ENCODE measurements at regions not wholly inside any gene's neighbourhood (a gene's known extent, or its start where the extent isn't known, plus 50 kb on each side); places are given as distances from the start of the nearest gene placed in this dataset.

DNA sequence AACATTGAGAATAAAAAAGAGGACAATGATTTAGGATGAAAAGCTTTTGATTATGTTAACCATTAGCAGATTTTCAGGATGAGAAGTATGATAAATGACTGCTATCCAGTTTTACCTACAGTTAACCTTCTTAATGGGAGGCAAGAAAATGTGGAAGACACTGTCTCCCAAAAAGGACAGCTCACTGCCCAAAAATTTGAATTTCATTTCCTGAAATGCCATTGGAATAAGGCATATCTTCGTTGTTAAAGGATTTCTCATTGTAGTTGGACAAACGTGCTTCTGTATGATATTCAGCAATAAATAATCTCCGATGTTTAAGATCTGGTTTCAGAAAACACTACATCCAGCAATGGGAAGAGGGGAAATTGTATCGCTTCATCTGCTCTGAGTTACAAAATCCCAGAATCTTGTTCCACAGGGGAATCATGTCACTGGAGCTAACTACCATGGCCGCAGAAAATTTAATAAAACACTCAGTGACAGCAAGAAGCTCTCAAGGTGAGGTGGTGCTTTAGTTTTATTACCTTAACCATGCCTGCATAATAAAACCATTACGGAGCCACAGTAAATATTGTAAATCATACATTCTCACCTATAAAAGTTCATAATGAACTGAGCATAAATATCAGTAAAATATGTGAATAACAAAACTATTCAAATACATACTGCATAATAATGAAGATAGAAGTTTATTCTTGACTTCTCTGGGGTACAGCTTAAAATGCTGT lies 552.3 kb downstream of the PCDH7 start:
- Histone ChIP-seq H3K4me3 (ENCODE audit: low read depth in 2 of 2, low read length in 2 of 2) (no peak overlapping the region), H3K27me3 (ENCODE audit: control insufficient read depth, insufficient read depth, low read length) (no peaks in the 10 kb centered on the region), H3K9me3 (ENCODE audit: control insufficient read depth, insufficient read depth, low read depth, low read length) (no peaks in the 10 kb centered on the region), H3K36me3 (ENCODE audit: control insufficient read depth, insufficient read depth, low read length) (no peaks in the 10 kb centered on the region), H3K27ac (ENCODE audit: low read length) (no peak overlapping the region), H3K4me1 (ENCODE audit: control insufficient read depth, insufficient read depth, low read length) (no peaks in the 10 kb centered on the region)
- TF ChIP-seq POLR2AphosphoS5 (IDR thresholded peaks at IDR 0.05; ENCODE audit: low read depth, low read length) (no peak), TCF7L2 (IDR thresholded peaks at IDR 0.05; ENCODE audit: low read depth, low read length) (no peak), SIN3A (IDR thresholded peaks at IDR 0.05; ENCODE audit: borderline replicate concordance, insufficient read depth, low read depth, low read length) (no peak)
- TF ChIP-seq, protein P1, sequence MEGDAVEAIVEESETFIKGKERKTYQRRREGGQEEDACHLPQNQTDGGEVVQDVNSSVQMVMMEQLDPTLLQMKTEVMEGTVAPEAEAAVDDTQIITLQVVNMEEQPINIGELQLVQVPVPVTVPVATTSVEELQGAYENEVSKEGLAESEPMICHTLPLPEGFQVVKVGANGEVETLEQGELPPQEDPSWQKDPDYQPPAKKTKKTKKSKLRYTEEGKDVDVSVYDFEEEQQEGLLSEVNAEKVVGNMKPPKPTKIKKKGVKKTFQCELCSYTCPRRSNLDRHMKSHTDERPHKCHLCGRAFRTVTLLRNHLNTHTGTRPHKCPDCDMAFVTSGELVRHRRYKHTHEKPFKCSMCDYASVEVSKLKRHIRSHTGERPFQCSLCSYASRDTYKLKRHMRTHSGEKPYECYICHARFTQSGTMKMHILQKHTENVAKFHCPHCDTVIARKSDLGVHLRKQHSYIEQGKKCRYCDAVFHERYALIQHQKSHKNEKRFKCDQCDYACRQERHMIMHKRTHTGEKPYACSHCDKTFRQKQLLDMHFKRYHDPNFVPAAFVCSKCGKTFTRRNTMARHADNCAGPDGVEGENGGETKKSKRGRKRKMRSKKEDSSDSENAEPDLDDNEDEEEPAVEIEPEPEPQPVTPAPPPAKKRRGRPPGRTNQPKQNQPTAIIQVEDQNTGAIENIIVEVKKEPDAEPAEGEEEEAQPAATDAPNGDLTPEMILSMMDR (IDR thresholded peaks at IDR 0.05) = no peak
- TF ChIP-seq, protein P2, sequence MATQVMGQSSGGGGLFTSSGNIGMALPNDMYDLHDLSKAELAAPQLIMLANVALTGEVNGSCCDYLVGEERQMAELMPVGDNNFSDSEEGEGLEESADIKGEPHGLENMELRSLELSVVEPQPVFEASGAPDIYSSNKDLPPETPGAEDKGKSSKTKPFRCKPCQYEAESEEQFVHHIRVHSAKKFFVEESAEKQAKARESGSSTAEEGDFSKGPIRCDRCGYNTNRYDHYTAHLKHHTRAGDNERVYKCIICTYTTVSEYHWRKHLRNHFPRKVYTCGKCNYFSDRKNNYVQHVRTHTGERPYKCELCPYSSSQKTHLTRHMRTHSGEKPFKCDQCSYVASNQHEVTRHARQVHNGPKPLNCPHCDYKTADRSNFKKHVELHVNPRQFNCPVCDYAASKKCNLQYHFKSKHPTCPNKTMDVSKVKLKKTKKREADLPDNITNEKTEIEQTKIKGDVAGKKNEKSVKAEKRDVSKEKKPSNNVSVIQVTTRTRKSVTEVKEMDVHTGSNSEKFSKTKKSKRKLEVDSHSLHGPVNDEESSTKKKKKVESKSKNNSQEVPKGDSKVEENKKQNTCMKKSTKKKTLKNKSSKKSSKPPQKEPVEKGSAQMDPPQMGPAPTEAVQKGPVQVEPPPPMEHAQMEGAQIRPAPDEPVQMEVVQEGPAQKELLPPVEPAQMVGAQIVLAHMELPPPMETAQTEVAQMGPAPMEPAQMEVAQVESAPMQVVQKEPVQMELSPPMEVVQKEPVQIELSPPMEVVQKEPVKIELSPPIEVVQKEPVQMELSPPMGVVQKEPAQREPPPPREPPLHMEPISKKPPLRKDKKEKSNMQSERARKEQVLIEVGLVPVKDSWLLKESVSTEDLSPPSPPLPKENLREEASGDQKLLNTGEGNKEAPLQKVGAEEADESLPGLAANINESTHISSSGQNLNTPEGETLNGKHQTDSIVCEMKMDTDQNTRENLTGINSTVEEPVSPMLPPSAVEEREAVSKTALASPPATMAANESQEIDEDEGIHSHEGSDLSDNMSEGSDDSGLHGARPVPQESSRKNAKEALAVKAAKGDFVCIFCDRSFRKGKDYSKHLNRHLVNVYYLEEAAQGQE (IDR thresholded peaks at IDR 0.05; ENCODE audit: insufficient read depth in 1 of 2, low read depth in 2 of 2, low read length in 1 of 2) = no peak
- ChIA-PET POLR2A (no interaction called here), CTCF (no interaction called here)
- intact Hi-C loops (cut with micrococcal nuclease; ENCODE audit: unreplicated experiment) = no loop called here
- no TSS peak for BruUV-seq (replicated peaks)
- ATAC-seq = no peak
- DNase-seq (ENCODE audit: low read depth, low spot score) = no peak
- in situ Hi-C loops (cut with HindIII; ENCODE audit: low pct_unique_long_range_greater_than_20kb, low sequenced_read_pairs) = no loop called here

DNA sequence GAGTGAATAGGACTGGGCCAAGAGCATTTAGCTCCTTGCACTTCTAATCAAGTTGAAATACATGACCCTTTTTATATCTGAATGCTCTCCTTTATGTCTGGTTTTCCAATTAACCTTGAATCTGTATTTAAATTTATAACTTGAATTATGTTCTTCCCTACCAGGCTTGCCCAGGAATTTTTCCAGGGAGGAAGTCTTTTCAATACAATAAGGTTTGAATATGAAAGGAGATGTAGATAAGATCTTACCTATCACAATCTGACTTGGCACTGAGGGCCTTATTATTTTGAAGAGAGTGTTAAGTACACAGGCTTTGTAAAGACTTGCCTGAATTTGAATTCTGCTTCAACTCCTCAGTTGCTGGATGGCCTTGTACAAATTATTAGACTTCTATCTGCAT lies 555.7 kb downstream of the PCDH7 start:
- TF ChIP-seq TCF7L2 (IDR thresholded peaks at IDR 0.05; ENCODE audit: low read depth, low read length) (no peak), SIN3A (IDR thresholded peaks at IDR 0.05; ENCODE audit: borderline replicate concordance, insufficient read depth, low read depth, low read length) (no peak), POLR2AphosphoS5 (IDR thresholded peaks at IDR 0.05; ENCODE audit: low read depth, low read length) (no peak)
- TF ChIP-seq, protein P1 (IDR thresholded peaks at IDR 0.05) = no peak
- TF ChIP-seq, protein P2 (IDR thresholded peaks at IDR 0.05; ENCODE audit: insufficient read depth in 1 of 2, low read depth in 2 of 2, low read length in 1 of 2) = no peak
- H3K27ac ChIP-seq (ENCODE audit: low read length) = no peak overlapping the region
- H3K9me3 ChIP-seq (ENCODE audit: control insufficient read depth, insufficient read depth, low read depth, low read length) = no peaks in the 10 kb centered on the region
- intact Hi-C loops (cut with micrococcal nuclease; ENCODE audit: unreplicated experiment) = no loop called here
- ATAC-seq (no peak), DNase-seq (ENCODE audit: low read depth, low spot score) (no peak)
- H3K4me1 ChIP-seq (ENCODE audit: control insufficient read depth, insufficient read depth, low read length) = no peaks in the 10 kb centered on the region
- H3K36me3 ChIP-seq (ENCODE audit: control insufficient read depth, insufficient read depth, low read length) = no peaks in the 10 kb centered on the region
- ChIA-PET POLR2A (no interaction called here), CTCF (no interaction called here)
- no peak overlapping the region for H3K4me3 ChIP-seq (ENCODE audit: low read depth in 2 of 2, low read length in 2 of 2)
- no peaks in the 10 kb centered on the region for H3K27me3 ChIP-seq (ENCODE audit: control insufficient read depth, insufficient read depth, low read length)
- in situ Hi-C loops (cut with HindIII; ENCODE audit: low pct_unique_long_range_greater_than_20kb, low sequenced_read_pairs) = no loop called here
- BruUV-seq (replicated peaks) = no TSS peak

All from Panc1 (cell line).